HG03064 (cell line): ENCODE measurements at regions not wholly inside any gene's neighbourhood (a gene's known extent, or its start where the extent isn't known, plus 50 kb on each side); places are given as distances from the start of the nearest gene placed in this dataset.

Experiments
- ATAC-seq: cut with Tn5 transposase; IDR thresholded peaks from one replicate; pipeline ENCODE4 v1.9.1; 2021; ENCODE audit warnings: low read depth; ENCODE audit not compliant: unreplicated experiment

DNA sequence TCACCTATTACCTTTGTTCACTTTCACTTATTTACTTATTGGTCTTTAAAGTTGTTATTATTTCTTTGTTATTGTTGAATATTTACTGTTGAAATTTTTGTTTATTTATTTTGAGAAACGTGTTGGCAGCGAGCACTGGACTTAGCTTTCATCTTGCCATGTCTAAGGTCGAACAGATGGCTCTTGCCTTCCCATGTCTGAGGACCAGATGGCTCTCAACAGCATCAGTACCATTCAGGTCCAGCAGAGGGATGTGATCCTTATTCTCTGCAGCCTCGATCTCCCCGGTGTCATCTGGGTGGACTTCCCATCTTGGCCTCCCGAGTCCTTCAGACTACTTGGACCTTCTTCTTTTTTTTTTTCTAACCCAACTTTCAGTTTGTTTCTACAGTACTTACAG, 1437.6 kb downstream of the UQCRFS1 start:
- no peak for ATAC-seq

DNA sequence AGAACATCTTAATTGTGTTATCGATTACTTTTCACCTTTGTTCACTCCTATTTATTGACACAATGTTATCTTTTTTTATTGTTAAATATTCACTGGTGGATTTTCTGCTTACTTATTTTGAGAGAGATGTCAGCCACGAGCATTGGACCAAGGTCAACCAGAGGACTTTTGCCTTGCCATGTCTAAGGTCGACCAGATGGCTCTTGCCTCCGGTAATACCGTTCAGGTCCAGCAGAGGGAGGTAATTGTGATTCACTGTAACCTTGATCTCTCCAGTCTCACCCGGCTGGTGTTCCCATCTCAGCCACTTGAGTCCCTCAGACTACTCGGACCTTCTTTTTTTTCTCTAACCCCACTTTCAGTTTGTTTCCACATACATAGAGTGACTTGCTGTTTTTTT, 1438.1 kb downstream of the UQCRFS1 start:
- no peak for ATAC-seq

DNA sequence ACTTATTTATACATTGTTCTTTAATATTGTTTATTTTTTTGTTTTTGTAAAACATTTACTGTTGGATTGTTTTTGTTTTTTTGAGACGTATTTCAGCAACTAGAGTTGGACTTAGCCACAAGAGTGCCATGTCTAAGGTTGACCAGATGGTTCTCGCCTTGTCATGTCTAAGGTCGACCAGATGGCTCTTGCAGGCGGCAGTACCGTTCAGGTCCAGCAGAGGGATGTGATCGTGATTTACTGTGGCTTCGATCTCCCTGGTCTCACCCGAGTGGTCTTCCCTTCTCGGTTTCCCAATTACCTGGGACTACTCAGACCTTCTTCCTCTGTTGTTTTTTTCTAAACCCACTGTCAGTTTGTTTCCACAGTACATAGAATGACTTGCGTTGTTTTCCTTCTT, 1438.6 kb downstream of the UQCRFS1 start:
- no peak for ATAC-seq

DNA sequence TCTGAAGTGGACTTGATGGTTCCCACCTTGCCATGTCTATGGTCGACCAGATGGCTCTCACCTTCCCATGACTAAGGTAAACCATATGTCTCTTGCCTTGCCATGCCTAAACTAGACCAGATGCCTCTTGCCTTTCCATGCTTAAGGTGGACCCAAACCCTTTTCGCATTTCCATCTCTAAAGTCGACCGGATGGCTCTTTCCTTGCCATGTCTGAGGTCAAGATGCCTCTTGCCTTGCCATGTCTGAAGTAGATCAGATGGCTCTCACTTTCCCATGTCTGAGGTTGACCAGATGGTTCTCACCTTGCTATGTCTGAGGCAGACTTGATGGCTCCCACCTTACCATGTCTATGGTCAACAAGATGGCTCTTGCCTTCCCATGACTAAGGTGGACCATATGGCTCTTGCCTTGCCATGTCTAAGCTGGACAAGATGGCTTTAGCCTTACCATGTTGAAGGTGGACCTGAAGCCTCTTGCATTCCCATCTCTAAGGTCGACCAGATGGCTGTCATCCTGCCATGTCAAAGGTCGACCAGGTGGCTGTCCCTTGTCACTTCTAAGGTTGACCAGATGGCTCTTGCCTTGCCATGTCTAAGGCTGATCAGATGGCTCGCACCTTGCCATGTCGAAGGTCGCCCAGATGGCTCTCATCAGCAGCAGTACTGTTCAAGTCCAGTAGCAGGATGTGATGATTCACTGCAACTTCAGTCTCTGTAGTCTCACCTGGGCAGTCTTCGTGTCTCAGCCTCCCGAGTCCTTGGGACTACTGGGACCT, 1439.4 kb downstream of the UQCRFS1 start:
- no peak for ATAC-seq

DNA sequence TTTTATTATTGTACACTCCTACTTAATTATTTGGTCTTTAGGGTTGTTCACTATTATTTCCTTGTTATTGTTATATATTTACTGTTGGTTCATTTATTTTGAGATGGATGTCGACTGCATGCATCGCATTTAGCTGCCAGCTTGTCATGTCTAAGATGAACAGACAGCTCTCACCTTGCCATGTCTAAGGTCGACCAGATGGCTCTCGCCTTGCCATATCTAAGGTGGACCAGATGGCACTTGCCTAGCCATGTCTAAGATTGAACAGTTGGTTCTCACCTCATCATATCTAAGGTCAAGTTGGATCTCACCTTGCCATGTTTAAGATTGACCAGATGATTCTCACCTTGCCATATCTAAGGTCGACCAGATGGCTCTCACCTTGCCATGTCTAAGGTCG, 1440.9 kb downstream of the UQCRFS1 start:
- ATAC-seq = no peak

DNA sequence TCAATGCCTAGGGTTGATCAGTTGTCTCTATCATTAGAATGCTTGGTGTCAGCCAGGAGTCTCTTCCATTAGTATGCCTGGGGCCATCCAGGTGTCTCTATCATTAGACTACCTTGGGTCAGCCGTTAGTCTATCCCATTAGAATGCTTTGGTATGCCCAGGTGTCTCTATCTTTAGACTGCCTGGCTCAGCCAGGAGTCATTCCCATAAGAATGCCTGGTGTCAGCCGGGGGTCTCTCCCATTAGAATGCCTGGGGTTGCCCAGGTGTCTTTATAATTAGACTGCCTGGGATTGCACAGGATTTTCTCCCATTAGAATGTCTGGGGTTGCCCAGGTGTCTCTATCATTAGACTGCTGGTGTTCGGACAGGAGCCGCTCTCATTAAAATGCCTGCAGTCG, 1442.9 kb downstream of the UQCRFS1 start:
- no peak for ATAC-seq

DNA sequence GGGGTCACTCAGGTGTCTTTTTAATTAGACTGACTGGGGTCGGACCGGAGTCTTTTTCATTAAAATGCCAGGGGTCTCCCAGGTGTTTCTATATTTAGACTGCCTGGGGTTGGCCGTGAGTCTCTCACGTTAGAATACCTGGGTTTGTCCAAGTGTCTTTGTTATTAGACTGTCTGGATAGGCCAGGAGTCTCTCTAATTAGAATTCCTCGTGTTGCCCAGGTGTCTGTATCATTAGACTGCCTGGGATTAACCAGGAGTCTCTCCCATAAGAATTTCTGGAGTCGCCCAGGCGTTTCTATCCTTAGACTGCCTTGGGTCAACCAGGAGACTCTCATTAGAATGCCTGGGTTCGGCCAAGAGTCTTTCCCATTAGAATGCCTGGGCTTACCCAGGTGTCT, 1445.7 kb downstream of the UQCRFS1 start:
- ATAC-seq = no peak

DNA sequence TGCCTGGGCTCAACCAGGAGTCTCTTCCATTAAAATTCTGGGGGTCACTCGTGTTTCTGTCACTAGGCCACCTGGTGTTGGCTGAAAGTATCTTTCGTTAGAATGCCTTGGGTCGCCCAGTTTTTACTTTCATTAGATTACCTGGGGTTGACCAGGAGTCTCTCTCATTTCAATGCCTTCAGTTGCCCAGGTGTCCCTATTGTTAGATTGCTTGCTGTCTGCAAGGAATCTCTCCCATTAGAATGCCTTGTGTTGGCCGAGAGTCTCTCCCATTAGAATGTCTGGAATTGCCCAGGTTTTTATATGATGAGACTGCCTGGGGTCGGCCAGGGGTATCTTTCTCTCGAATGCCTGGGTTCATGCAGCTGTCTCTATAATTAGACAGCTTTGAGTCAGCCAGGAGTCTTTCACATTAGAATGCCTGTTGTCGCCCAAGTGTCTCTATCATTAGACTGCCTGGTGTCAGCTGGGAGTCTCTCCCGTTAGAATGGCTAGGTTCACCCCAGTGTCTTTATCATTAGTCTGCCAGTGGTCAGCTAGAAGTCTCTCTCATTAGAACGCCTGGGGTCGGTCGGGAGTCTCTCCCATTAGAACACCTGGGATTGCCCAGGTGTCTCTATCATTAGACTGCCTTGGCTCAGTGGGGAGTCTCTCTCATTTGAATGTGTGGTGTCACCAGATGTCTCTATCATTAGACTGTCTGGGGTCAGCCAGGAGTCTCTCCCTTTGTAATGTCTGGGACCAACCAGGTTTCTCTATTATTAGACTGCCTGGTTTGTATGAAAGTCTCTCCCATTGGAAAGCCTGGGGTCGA, 1446.8 kb downstream of the UQCRFS1 start:
- ATAC-seq = no peak

DNA sequence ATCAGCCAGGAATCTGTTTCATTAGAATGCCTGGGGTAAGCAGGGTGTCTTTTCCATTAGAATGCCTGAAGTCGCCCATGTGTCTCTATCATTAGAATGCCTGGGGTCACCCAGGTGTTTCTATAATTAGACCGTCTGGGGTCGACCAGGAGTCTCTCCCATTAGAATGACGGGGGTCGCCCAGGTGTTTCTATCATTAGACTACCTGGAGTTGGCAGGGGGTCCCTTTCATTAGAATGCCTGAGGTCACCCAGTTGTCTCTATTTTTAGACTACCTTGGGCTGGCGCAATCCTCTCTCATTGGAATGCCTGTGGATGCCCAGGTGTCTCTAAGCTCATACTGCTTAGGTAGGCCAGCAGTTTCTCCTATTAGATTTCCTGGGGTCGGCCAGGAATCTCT, 1447.6 kb downstream of the UQCRFS1 start:
- ATAC-seq = no peak

DNA sequence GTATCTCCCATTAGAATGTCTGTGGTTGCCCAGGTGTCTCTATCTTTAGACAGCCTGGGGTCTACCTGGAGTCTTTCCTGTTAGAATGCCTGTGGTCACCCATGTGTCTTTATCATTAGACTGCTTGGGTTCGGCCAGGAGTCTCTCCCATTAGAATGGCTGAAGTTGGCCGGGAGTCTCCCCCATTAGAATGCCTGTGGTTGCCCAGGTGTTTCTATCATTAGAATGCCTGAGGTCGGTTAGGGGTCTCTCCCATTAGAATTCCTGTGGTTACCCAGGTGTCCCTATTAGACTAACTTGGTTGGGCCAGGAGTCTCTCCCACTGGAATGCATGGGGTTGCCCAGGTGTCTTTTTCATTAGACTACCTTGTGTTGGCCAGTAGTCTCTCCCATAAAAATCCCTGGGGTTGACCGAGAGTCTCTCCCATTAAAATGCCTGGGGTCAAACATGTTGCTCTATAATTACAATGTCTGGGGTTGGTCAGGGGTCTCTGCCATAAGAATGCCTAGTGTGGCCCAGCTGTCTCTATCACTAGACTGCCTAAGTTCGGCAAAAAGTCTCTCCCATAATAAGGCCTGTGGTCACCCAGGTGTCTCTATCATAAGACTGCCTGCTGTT, 1448.7 kb downstream of the UQCRFS1 start:
- no peak for ATAC-seq

DNA sequence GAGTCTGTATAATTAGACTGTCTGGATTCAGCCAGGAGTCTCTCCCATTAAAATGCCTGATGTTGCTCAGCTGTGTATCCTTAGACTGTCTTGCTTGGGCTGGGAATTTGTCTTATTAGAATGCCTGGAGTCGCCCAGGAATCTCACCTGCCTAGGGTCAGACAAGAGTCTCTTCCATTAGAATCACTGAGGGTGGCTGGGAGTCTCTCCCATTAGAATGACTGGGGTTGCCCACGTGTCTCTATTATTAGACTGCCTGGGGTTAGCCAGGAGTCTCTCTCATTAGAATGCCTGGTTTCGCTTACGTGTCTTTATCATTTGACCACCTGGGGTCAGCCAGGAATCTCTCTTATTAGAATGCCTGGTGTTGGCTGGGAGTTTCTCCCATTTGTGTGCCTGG, 1450.0 kb downstream of the UQCRFS1 start:
- ATAC-seq = no peak

DNA sequence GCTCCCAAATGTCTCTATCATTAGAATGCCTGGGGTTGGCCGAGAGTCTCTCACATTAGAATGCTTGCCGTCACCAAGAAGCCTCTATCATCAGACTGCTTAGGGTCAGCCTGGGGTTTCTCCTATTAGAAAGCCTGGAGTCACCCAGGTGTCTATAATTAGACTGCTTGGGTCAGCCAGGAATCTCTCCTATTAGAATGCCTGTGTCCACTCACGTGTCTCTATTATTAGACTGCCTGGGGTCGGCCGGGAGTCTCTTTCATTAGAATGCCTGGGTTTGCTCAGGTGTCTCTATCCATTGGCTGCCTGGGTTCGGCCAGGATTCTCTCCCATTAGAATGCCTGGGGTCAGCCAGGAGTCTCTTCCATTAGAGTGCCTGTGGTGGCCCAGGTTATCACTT, 1453.1 kb downstream of the UQCRFS1 start:
- ATAC-seq = no peak

DNA sequence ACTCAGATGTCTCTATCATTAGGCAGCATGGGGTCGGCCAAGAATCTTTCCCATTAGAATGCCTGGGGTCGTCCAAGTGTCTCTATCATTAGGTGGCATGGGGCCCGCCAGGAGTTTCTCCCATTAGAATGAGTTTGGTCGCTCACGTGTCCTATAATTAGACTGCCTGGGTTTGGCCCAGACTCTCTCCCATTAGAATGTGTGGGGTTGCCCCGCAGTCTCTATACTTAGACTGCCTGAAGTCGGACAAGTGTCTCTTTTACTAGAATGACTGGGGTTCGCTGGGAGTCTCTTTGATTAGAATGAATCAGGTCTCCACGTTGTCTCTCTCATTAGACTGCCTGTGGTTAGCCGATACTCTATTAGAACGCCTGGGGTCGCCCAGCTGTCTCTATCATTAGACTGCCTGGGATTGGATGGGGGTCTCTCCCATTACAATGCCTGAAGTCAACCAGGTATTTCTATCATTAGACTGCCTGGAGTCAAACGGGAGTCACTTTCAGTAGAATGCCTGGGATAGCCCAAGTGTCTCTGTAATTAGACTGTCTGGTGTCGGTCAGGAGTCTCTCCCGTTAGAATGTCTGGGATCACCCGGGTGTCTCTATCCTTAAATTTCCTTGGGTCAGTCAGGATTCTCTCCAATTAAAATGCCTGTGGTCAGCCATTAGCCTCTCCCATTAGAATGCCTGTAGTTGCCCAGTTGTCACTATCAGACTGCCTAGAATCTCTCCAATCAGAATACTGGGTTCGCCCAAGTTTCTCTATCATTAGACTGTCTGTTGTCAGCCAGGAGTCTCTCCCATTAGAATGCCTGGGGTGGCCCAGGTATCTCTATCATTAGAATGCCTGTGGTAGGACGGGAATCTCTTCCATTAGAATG, 1454.1 kb downstream of the UQCRFS1 start:
- no peak for ATAC-seq

DNA sequence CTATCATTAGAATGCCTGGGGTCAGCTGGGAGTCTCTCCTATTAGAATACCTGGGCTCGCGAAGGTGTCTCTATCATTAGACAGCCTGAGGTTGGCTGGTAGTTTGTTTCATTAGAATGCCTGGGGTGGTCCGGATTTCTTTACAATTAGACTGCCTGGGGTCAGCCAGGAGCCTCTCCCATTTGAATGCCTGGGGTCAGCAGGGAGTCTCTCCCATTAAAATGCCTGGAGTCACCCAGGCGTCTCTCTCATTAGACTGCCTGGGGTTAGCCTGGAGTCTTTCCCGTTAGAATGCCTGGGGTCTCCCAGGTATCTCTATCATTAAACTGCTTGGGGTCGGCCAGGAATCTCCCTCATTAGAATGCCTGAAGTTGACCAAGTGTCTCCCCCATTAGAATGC, 1458.3 kb downstream of the UQCRFS1 start:
- no peak for ATAC-seq

DNA sequence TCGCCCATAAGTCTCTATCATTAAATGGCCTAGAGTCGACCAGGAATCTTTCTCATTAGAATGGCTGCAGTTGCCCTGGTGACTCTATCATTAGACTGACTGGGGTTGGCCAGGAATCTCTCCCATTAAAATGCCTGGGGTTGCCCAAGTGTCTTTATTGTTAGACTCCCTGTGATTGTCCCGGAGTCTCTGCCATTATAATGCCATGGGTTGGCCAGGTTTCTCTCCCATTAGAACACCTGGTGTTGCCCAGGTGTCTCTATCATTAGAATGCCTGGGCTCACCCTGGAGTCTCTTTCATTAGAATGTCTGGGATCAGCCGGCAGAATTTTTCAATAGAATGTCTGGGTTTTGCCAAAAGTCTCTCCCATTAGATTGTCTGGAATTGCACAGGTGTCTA, 1459.3 kb downstream of the UQCRFS1 start:
- ATAC-seq = no peak

DNA sequence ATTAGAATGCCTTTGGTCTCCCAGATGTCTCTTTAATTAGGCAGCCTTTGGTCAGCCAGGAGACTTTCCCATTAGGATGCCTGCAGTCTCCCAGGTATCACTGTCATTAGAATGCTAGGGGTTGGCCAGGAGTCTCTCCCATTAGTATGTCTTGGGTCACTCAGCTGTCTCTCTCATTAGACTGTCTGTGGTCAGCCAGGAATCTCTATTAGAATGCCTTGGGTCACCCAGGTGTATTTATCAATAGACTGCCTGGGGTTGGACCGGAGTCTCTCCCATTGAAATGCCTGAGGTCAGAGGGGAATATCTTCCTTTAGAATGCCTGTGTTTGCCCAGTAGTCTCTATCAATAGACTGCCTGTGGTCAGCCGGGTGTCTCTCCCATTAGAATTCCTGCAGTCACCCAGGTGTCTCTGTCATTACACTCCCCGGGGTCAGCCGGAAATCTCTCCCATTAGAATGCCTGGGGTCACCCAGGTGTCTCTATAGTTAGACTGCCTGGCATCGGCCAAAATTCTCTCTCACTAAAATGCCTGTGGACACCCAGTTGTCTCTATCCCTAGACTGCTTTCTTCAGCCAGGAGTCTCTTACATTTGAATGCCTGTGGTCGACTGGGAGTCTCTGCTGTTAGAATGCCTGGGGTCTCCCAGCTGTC, 1460.3 kb downstream of the UQCRFS1 start:
- no peak for ATAC-seq

DNA sequence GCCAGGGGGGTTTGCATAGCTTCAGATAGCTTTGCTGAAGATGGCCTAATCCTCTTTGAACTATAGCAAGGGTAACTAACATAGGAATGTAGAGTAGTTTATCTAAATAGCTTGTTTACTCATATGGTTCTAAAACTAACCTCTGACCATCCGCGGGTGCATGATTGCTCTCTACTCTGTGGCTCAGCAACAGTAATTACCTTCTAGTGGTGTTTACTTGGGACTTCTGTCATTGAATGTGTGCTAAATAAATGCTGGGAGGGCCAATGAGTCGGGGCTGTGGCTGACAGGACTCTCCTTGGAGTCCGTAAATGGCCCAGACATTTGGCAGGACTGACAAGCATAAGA, 1461.9 kb downstream of the UQCRFS1 start:
- no peak for ATAC-seq

DNA sequence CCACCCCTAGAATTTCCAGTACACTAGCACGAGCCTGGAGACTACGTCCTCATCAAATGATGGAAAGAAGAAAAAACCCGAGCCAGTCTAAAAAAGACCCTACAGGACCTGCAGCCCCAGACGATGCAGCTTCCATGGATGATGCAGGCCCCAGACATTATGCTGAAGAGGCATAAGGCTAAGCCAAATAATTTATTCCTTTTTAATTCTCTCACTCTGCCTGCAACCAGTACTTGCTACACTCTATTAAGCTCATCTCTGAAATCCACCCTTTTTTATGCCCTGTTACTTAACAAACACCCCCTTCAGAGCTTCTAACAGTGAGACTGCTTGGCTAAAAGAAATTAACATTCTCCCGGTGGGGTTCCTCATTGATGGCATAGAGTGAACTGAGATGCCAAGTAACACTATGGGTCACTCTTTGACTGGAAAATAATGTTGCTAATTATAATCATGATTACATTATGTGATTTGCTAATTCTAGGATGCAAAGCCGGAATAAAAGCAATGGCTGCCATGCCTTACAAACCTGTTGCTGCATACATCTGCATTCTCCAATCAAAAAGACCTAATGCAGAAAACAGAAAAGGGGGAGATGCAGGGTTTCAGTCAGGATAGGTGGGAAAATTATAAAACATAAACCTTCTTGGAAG, 1462.4 kb downstream of the UQCRFS1 start:
- ATAC-seq = no peak

DNA sequence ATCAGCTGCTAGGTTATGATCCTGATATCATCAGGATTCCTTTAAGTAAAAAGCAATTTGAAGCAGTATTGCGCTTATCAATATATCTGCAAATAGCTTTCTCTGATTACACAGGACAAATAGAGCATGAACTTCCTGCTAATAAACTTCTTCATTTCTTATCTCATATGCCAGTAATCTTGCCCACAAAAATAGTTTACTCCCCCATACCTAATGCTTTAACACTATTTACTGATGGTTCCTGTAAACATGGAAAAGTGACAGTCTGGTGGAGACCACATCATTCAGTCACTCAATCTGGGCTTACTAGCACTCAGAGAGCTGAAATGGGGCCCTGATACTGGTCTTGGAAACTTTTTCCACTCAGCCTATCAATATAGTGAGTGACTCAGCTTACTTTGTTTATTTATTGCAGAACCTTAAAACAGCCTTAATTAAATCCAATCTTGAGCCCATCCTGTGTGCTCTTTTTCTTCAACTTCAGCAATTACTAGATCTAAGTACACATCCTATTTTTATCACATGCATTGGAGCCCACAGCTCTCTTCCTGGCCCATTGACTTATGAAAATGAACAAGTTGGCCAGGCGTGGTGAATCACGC, 1464.3 kb downstream of the UQCRFS1 start:
- ATAC-seq = no peak
